ENCODE measurements at regions not wholly inside any gene's neighbourhood (a gene's known extent, or its start where the extent isn't known, plus 50 kb on each side); places are given as distances from the start of the nearest gene placed in this dataset.
"Not testable (repeated sequence)": the region's sequence is repeated elsewhere in the genome, so short reads cannot be mapped to it uniquely, and the experiment has no call there.

DNA sequence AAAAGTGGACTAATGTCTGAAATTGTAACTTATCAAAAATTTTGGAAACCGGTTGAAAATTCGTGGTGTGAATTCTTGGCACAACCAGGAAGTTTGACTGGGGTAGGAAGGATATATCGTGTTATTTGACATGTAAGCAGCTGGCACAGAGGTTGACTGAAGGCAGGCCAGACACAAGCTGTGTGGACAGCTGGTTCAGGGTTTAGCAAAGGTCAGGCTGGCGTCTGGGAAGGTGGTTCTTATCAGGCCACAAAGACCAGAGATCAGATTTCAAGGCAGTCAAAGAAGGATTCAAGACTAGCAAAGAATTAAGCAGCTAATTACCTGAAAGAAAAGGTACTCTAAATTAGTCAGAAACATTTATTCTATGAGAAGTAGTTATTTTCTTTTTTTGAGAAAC is 450.2 kb upstream of the MDGA2 start:
- Histone ChIP-seq H3K4me3 (ENCODE audit: low read length) (no peak overlapping the region), H2AFZ (ENCODE audit: low read depth, low read length) (no peak overlapping the region)

DNA sequence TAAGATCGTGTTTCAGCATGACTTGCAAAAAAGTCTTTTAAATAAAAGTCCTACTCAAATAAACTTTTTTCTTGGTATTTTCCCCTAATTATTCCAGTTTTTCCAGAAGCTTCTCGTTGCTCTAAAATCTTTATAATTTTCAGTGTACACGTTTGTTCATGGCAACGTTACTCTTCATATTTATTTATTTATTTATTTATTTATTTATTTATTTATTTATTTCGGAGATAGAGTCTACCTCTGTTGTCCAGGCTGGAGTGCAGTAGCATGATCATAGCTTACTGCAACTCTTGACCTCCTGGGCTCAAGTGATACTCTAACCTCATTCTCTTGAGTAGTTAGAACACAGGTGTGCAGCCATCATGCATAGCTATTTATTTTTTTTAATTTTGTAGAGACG is 438.3 kb upstream of the MDGA2 start:
- H3K4me3 ChIP-seq (ENCODE audit: low read length): no peak overlapping the region
- no peak overlapping the region for H2AFZ ChIP-seq (ENCODE audit: low read depth, low read length)
- H3K4me1 ChIP-seq (ENCODE audit: insufficient read depth, low read length): no peaks in the 10 kb centered on the region
- no peaks in the 10 kb centered on the region for H3K27me3 ChIP-seq (ENCODE audit: insufficient read depth, low read length)
- H3K36me3 ChIP-seq (ENCODE audit: insufficient read depth, low read length): no peaks in the 10 kb centered on the region
- H3K9me3 ChIP-seq (ENCODE audit: low read length): no peaks in the 10 kb centered on the region

More for the DNA sequence above, 450.2 kb upstream of the MDGA2 start:
- H3K36me3 ChIP-seq (ENCODE audit: insufficient read depth, low read length): no peaks in the 10 kb centered on the region
- H3K27me3 ChIP-seq (ENCODE audit: insufficient read depth, low read length): no peaks in the 10 kb centered on the region
- H3K4me1 ChIP-seq (ENCODE audit: insufficient read depth, low read length): peaks cover 2% of the 10 kb centered on the region
- no peaks in the 10 kb centered on the region for H3K9me3 ChIP-seq (ENCODE audit: low read length)

GRCh38 chr14:48111151-48111550 is 435.7 kb upstream of the MDGA2 start:
- Histone ChIP-seq H3K27me3 (ENCODE audit: insufficient read depth, low read length) (no peaks in the 10 kb centered on the region), H3K9me3 (ENCODE audit: low read length) (no peaks in the 10 kb centered on the region), H3K4me1 (ENCODE audit: insufficient read depth, low read length) (no peaks in the 10 kb centered on the region), H3K4me3 (ENCODE audit: low read length) (no peak overlapping the region), H3K36me3 (ENCODE audit: insufficient read depth, low read length) (no peaks in the 10 kb centered on the region), H2AFZ (ENCODE audit: low read depth, low read length) (no peak overlapping the region)

DNA sequence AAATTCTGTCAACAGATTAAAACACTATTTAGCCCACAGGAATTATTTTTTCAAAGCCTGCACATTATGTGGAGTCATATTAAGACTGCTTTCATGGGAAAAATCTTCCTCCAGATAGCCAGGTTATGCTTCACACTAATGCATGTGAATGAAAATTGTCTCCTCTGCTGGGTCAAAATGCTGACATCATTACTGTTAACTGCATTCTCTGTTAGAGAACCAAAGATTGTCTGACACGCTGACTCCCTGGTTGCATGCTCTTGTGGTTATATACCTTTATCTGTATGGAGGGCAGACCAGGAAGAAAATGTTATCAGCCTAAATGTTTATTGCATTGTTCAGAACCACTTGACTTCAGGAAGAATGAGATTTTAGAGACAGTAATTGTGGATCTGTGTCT is 432.2 kb upstream of the MDGA2 start:
- Histone ChIP-seq H3K27me3 (ENCODE audit: insufficient read depth, low read length) (no peaks in the 10 kb centered on the region), H3K9me3 (ENCODE audit: low read length) (no peaks in the 10 kb centered on the region), H3K4me3 (ENCODE audit: low read length) (no peak overlapping the region), H2AFZ (ENCODE audit: low read depth, low read length) (no peak overlapping the region), H3K36me3 (ENCODE audit: insufficient read depth, low read length) (no peaks in the 10 kb centered on the region), H3K4me1 (ENCODE audit: insufficient read depth, low read length) (no peaks in the 10 kb centered on the region)

DNA sequence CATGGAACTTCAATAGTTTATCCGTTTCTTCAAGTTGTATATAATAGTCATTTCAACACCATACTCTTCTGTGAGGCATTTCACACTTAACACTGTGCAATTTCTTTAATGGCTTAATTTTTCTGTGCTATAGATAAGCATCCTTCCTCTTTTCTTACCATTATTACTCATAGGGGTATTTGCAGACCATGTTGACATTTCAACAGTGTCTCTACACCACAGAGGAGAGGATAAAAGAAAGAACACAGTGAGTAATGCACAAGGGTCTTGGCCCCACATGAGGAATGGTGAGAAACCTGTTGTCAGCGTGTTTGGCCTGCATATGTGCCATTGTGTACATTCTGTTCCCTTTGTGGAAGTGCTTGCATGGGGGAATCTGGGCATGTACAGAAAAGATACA is 421.5 kb upstream of the MDGA2 start:
- Histone ChIP-seq H2AFZ (ENCODE audit: low read depth, low read length) (no peak overlapping the region), H3K27me3 (ENCODE audit: insufficient read depth, low read length) (no peaks in the 10 kb centered on the region), H3K9me3 (ENCODE audit: low read length) (no peaks in the 10 kb centered on the region), H3K4me3 (ENCODE audit: low read length) (no peak overlapping the region), H3K4me1 (ENCODE audit: insufficient read depth, low read length) (peaks cover 10% of the 10 kb centered on the region), H3K36me3 (ENCODE audit: insufficient read depth, low read length) (no peaks in the 10 kb centered on the region)

GRCh38 chr14:48086516-48086915 is 411.1 kb upstream of the MDGA2 start:
- no peaks in the 10 kb centered on the region for H3K36me3 ChIP-seq (ENCODE audit: insufficient read depth, low read length)
- no peak overlapping the region for H3K4me3 ChIP-seq (ENCODE audit: low read length)
- no peak overlapping the region for H2AFZ ChIP-seq (ENCODE audit: low read depth, low read length)
- H3K9me3 ChIP-seq (ENCODE audit: low read length): no peaks in the 10 kb centered on the region
- H3K4me1 ChIP-seq (ENCODE audit: insufficient read depth, low read length): no peaks in the 10 kb centered on the region
- H3K27me3 ChIP-seq (ENCODE audit: insufficient read depth, low read length): no peaks in the 10 kb centered on the region

DNA sequence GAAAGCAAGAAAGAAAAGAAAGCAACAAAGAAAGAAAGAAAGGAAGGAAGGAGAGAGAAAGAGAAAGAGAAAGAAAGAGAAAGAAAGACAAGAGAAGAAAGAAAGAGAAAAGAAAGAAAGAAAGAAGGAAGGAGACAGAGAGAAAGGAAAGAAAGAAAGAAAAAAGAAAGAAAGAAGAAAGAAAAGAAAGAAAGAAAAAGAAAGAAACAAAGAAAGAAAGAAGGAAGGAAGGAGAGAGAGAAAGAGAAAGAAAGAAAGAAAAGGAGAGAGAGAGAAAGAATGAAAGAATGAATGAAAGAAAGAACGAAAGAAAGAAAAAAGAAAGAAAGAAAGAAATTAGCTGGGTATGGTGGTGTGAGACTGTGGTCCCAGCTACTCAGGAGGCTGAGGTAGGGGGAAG is 400.1 kb upstream of the MDGA2 start:
- no peaks in the 10 kb centered on the region for H3K36me3 ChIP-seq (ENCODE audit: insufficient read depth, low read length)
- H3K4me3 ChIP-seq (ENCODE audit: low read length): no peak overlapping the region
- H3K4me1 ChIP-seq (ENCODE audit: insufficient read depth, low read length): no peaks in the 10 kb centered on the region
- H3K9me3 ChIP-seq (ENCODE audit: low read length): no peaks in the 10 kb centered on the region
- H3K27me3 ChIP-seq (ENCODE audit: insufficient read depth, low read length): no peaks in the 10 kb centered on the region
- no peak overlapping the region for H2AFZ ChIP-seq (ENCODE audit: low read depth, low read length)

DNA sequence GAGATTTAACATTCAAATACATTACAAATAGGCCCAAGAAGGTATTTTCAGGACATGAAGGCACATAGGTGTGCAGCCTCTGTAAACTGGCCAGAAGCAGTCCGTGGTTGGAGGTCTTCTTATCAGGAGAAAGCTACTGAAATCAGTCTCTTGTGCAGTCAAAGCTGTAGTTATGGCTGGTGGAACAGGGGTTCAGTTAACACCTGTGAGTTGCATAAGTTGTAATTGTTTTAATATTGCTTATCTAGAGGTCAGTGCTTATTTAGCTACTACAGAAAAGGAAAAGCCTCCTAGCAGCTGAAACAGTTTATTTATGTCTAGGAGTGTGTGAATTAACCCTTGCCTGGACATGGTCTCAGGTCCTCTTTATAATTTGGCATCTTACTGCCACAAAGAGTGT is 377.6 kb upstream of the MDGA2 start:
- no peaks in the 10 kb centered on the region for H3K9me3 ChIP-seq (ENCODE audit: low read length)
- H3K4me3 ChIP-seq (ENCODE audit: low read length): no peak overlapping the region
- H3K27me3 ChIP-seq (ENCODE audit: insufficient read depth, low read length): no peaks in the 10 kb centered on the region
- no peak overlapping the region for H2AFZ ChIP-seq (ENCODE audit: low read depth, low read length)
- H3K36me3 ChIP-seq (ENCODE audit: insufficient read depth, low read length): no peaks in the 10 kb centered on the region
- no peaks in the 10 kb centered on the region for H3K4me1 ChIP-seq (ENCODE audit: insufficient read depth, low read length)

- no peaks in the 10 kb centered on the region for H3K9me3 ChIP-seq (ENCODE audit: low read length)
- no peaks in the 10 kb centered on the region for H3K36me3 ChIP-seq (ENCODE audit: insufficient read depth, low read length)
- no peaks in the 10 kb centered on the region for H3K27me3 ChIP-seq (ENCODE audit: insufficient read depth, low read length)
Measured at GRCh38 chr14:48035836-48036235, 360.4 kb upstream of the MDGA2 start.

DNA sequence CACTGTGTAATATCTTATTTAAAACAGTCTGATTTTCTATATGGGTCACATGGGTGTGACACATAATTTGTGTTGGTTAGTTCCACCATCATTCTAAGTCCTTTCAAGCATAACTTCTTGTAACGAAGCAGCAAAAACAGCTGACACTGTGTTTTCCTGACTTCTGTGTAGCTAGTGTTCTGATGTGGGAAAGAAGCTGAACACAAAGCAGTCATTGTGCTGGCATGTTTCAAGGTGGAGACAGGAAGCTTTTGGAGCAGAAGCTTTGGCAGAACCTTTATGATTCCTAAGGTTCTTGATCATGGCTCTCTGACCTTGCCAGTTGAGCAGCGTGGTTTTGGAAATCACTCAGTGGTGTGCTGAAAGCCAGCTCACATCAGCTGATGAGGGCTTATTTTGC is 351.7 kb upstream of the MDGA2 start:
- Histone ChIP-seq H3K27me3 (ENCODE audit: insufficient read depth, low read length) (no peaks in the 10 kb centered on the region), H3K36me3 (ENCODE audit: insufficient read depth, low read length) (no peaks in the 10 kb centered on the region), H2AFZ (ENCODE audit: low read depth, low read length) (no peak overlapping the region), H3K4me1 (ENCODE audit: insufficient read depth, low read length) (no peaks in the 10 kb centered on the region), H3K9me3 (ENCODE audit: low read length) (no peaks in the 10 kb centered on the region), H3K4me3 (ENCODE audit: low read length) (no peak overlapping the region)

More at GRCh38 chr14:48035836-48036235, 360.4 kb upstream of the MDGA2 start:
- Histone ChIP-seq H3K4me3 (ENCODE audit: low read length) (no peak overlapping the region), H3K4me1 (ENCODE audit: insufficient read depth, low read length) (no peaks in the 10 kb centered on the region), H2AFZ (ENCODE audit: low read depth, low read length) (no peak overlapping the region)

DNA sequence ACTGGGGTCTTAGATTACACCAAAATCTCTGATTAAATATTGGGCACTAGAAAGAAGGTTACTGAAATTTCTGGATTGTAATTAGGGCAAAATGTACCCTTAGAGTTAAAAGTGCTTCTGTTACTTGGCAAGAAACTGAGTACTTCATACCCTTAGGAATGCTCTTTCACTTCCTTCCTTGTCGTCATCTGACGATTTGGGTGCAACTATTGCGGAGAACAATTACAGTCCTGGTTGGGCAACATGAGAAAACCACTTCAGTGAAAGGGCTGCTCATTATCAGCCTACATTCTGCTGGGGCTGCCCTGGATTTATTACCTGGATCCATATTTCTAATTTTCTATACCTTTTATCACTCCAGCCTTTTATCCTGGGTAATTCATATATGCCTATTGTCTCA is 348.5 kb upstream of the MDGA2 start:
- no peaks in the 10 kb centered on the region for H3K27me3 ChIP-seq (ENCODE audit: insufficient read depth, low read length)
- no peaks in the 10 kb centered on the region for H3K9me3 ChIP-seq (ENCODE audit: low read length)
- H2AFZ ChIP-seq (ENCODE audit: low read depth, low read length): no peak overlapping the region
- no peaks in the 10 kb centered on the region for H3K4me1 ChIP-seq (ENCODE audit: insufficient read depth, low read length)
- no peaks in the 10 kb centered on the region for H3K36me3 ChIP-seq (ENCODE audit: insufficient read depth, low read length)
- H3K4me3 ChIP-seq (ENCODE audit: low read length): no peak overlapping the region

DNA sequence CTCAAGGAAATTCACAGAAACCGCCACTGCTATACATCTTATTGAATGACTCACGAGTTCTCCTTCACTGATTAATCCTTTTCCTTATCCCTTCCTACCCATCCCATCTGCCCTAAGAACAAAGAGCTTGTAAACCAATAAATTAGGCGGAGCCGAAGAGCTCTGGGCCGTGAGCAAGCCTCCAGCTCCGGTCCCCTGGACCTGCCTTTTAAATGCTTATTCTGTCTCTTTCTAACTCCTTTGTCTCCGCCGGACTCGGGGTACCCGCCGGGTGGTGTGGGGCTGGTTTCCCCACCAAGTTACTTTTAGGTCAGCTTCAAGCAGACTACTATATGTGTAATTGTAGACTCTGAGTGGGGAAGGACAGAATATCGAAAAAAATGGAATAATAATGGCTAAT is 336.1 kb upstream of the MDGA2 start:
- not testable (repeated sequence) for H3K27me3 ChIP-seq (ENCODE audit: insufficient read depth, low read length); H2AFZ ChIP-seq (ENCODE audit: low read depth, low read length); H3K4me1 ChIP-seq (ENCODE audit: insufficient read depth, low read length); H3K36me3 ChIP-seq (ENCODE audit: insufficient read depth, low read length); H3K9me3 ChIP-seq (ENCODE audit: low read length); H3K4me3 ChIP-seq (ENCODE audit: low read length)

GRCh38 chr14:48008646-48009045 is 333.2 kb upstream of the MDGA2 start:
- Histone ChIP-seq H3K9me3 (ENCODE audit: low read length) (no peaks in the 10 kb centered on the region), H3K4me3 (ENCODE audit: low read length) (no peak overlapping the region), H2AFZ (ENCODE audit: low read depth, low read length) (no peak overlapping the region), H3K36me3 (ENCODE audit: insufficient read depth, low read length) (no peaks in the 10 kb centered on the region), H3K4me1 (ENCODE audit: insufficient read depth, low read length) (no peaks in the 10 kb centered on the region), H3K27me3 (ENCODE audit: insufficient read depth, low read length) (no peaks in the 10 kb centered on the region)

GRCh38 chr14:48005986-48006385 is 330.6 kb upstream of the MDGA2 start:
- Histone ChIP-seq H2AFZ (ENCODE audit: low read depth, low read length) (no peak overlapping the region), H3K4me3 (ENCODE audit: low read length) (no peak overlapping the region), H3K9me3 (ENCODE audit: low read length) (no peaks in the 10 kb centered on the region), H3K27me3 (ENCODE audit: insufficient read depth, low read length) (no peaks in the 10 kb centered on the region), H3K4me1 (ENCODE audit: insufficient read depth, low read length) (no peaks in the 10 kb centered on the region), H3K36me3 (ENCODE audit: insufficient read depth, low read length) (no peaks in the 10 kb centered on the region)

Measured in neuron (in vitro differentiated cells).